ENCODE measurements at regions not wholly inside any gene's neighbourhood (a gene's known extent, or its start where the extent isn't known, plus 50 kb on each side); places are given as distances from the start of the nearest gene placed in this dataset.

DNA sequence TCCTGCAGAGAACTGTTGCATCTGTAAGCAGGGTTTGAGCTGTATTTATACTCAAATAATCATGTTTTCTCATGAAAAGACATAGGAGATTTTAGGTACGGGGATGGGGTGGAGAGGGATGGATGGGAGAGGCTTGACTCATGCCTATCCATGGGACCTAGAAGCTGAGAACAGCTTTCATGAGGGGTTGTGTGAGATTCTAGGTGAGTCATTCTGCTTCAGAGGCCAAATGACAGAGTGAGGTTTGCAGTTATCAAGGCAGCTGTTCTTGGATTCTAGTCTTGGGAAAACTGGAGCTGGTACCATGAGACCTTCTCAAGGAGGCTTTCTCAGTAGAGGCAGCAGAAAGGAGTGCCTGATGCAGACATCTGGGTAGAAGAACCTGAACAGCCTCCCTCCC lies 746.9 kb downstream of the TYW1 start (continued):
- TF ChIP-seq ZNF462 (CRISPR knock-in tag; IDR thresholded peaks at IDR 0.05) (no peak), CTCF (conservative IDR thresholded peaks at IDR 0.05; ENCODE audit: low read depth in 2 of 2) (no peak), EZH2phosphoT487 (IDR thresholded peaks at IDR 0.05; ENCODE audit: unreplicated experiment) (no peak)
- TF ChIP-seq, protein P1, sequence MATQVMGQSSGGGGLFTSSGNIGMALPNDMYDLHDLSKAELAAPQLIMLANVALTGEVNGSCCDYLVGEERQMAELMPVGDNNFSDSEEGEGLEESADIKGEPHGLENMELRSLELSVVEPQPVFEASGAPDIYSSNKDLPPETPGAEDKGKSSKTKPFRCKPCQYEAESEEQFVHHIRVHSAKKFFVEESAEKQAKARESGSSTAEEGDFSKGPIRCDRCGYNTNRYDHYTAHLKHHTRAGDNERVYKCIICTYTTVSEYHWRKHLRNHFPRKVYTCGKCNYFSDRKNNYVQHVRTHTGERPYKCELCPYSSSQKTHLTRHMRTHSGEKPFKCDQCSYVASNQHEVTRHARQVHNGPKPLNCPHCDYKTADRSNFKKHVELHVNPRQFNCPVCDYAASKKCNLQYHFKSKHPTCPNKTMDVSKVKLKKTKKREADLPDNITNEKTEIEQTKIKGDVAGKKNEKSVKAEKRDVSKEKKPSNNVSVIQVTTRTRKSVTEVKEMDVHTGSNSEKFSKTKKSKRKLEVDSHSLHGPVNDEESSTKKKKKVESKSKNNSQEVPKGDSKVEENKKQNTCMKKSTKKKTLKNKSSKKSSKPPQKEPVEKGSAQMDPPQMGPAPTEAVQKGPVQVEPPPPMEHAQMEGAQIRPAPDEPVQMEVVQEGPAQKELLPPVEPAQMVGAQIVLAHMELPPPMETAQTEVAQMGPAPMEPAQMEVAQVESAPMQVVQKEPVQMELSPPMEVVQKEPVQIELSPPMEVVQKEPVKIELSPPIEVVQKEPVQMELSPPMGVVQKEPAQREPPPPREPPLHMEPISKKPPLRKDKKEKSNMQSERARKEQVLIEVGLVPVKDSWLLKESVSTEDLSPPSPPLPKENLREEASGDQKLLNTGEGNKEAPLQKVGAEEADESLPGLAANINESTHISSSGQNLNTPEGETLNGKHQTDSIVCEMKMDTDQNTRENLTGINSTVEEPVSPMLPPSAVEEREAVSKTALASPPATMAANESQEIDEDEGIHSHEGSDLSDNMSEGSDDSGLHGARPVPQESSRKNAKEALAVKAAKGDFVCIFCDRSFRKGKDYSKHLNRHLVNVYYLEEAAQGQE (IDR thresholded peaks at IDR 0.05; ENCODE audit: unreplicated experiment): no peak
